IPS DF 19.7 (cell line): ENCODE measurements at regions not wholly inside any gene's neighbourhood (a gene's known extent, or its start where the extent isn't known, plus 50 kb on each side); places are given as distances from the start of the nearest gene placed in this dataset.

ENCODE experiments used
- DNase-seq: peaks from one replicate; pipeline ENCODE4 v3.0.0-alpha.2; 2013; ENCODE audit warnings: low read depth, low spot score

GRCh38 chr14:104458845-104459244 is 120.7 kb upstream of the C14orf180 start:
- no peak for DNase-seq

GRCh38 chr14:104460791-104461651 is 118.5 kb upstream of the C14orf180 start:
- DNase-seq: peak; percentile 23

GRCh38 chr14:104461676-104462449 is 117.7 kb upstream of the C14orf180 start:
- no peak for DNase-seq

- no peak for DNase-seq
These were observed 116.6 kb upstream of the C14orf180 start for GRCh38 chr14:104462651-104463630.

- DNase-seq: no peak
These were observed 114.7 kb upstream of the C14orf180 start for GRCh38 chr14:104464907-104465306.

- DNase-seq: no peak
These were observed 113.8 kb upstream of the C14orf180 start for GRCh38 chr14:104465482-104466390.

- DNase-seq: no peak
These were observed 112.3 kb upstream of the C14orf180 start for GRCh38 chr14:104467236-104467635.

GRCh38 chr14:104467641-104468040 is 111.9 kb upstream of the C14orf180 start:
- DNase-seq: no peak

GRCh38 chr14:104469591-104469990 is 110.0 kb upstream of the C14orf180 start:
- no peak for DNase-seq

GRCh38 chr14:104470588-104470987 is 109.0 kb upstream of the C14orf180 start:
- DNase-seq: no peak

GRCh38 chr14:104471114-104471513 is 108.5 kb upstream of the C14orf180 start:
- DNase-seq: no peak

GRCh38 chr14:104472073-104472472 is 107.5 kb upstream of the C14orf180 start:
- DNase-seq: no peak

GRCh38 chr14:104472536-104473243 is 106.9 kb upstream of the C14orf180 start:
- no peak for DNase-seq

- DNase-seq: peak; percentile 42
These were observed 106.4 kb upstream of the C14orf180 start for GRCh38 chr14:104473244-104473565.

GRCh38 chr14:104473649-104474494 is 105.7 kb upstream of the C14orf180 start:
- no peak for DNase-seq

- DNase-seq: no peak
These were observed 104.9 kb upstream of the C14orf180 start for GRCh38 chr14:104474495-104475213.

- DNase-seq: no peak
These were observed 104.3 kb upstream of the C14orf180 start for GRCh38 chr14:104475256-104475655.

GRCh38 chr14:104475802-104476201 is 103.8 kb upstream of the C14orf180 start:
- DNase-seq: no peak
